ENCODE measurements at regions not wholly inside any gene's neighbourhood (a gene's known extent, or its start where the extent isn't known, plus 50 kb on each side); places are given as distances from the start of the nearest gene placed in this dataset.

DNA sequence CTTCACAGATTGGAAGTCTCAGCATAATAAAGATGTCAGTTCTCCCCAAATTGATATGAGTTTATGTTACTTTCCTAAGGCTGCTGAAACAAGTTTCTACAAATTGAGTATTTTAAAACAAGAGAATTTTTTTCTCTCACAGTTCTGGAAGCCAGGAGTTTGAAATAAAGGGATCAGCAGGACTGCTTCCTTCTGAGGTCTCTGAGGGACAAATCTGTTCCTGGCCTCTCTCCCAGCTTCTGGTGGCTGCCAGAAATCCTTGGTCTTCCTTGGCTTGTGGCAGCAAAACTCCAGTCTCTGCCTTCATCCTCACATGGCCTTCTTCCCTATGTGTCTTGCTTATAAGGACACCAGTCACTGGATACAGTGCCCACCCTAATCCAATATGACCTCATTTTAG is 136.1 kb downstream of the TFAP2A start:
- Mint-ChIP-seq H3K27me3 (no peaks in the 10 kb centered on the region), H3K4me3 (no peak overlapping the region)
- POLR2A ChIA-PET: no interaction called here

DNA sequence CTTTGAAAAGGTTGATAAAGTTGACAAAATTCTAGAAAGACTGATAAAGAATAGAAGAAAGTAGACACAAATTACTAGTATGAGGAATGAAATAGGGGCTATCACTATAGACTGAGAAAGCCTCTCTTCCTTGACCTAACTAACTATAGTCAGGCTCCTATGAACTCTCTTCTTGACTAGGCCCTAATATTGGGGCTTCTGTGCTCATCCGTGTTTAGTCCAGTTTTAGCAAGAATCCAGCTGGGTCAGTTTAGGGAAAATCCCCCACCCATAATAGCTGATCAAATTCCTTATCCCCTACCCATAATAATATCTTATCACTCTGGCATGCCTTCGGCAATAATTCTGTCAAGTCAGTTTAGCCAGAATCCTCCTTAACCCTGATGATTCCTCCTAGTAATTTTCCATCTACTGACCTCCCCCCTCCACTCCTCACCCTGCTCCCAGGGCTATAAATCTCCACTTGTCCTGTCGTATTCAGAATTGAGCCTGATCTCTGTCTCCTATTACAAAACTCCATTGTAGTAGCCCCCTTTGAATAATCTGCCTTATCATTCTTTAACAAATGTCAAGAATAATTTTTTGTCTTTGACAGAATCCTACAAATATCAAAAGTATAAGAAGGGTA is 138.1 kb downstream of the TFAP2A start:
- no peak for ATAC-seq (ENCODE audit: low read depth)

More for the DNA sequence above, 136.1 kb downstream of the TFAP2A start:
- ATAC-seq (ENCODE audit: low read depth) (no peak), DNase-seq (no peak)
- H3K27ac Mint-ChIP-seq: no peak overlapping the region
- H3K4me1 Mint-ChIP-seq: no peaks in the 10 kb centered on the region
- H3K9me3 Mint-ChIP-seq: peaks cover 3% of the 10 kb centered on the region
- no peaks in the 10 kb centered on the region for H3K36me3 Mint-ChIP-seq

DNA sequence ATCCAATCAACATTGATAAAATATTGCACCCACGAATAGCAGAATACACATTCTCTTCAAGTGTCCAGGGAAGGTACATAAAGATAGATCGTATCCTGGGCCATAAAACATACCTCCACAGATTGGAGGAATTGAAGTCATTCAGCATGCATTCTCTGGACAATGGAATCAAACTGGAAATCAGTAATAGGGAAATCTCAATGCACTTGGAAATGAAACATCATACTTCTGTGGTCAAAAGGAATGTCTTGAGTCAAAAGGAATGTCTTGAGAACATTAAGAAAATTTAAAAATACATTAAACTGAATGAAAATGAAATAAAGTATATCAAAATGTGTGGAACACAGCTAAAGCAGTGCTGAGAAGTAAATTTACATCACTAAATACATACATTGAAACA is 138.8 kb downstream of the TFAP2A start:
- Mint-ChIP-seq H3K27me3 (no peaks in the 10 kb centered on the region), H3K36me3 (no peaks in the 10 kb centered on the region), H3K9me3 (peaks cover 3% of the 10 kb centered on the region), H3K4me1 (no peaks in the 10 kb centered on the region), H3K4me3 (no peak overlapping the region), H3K27ac (no peak overlapping the region)
- POLR2A ChIA-PET: no interaction called here
- no peak for ATAC-seq (ENCODE audit: low read depth)
- DNase-seq: no peak

More for the DNA sequence above, 138.1 kb downstream of the TFAP2A start:
- POLR2A ChIA-PET: no interaction called here
- peaks cover 3% of the 10 kb centered on the region for H3K9me3 Mint-ChIP-seq
- no peaks in the 10 kb centered on the region for H3K36me3 Mint-ChIP-seq
- H3K4me3 Mint-ChIP-seq: no peak overlapping the region
- H3K27ac Mint-ChIP-seq: no peak overlapping the region
- no peak for DNase-seq
- H3K4me1 Mint-ChIP-seq: no peaks in the 10 kb centered on the region
- no peaks in the 10 kb centered on the region for H3K27me3 Mint-ChIP-seq

GRCh38 chr6:10272591-10272990 is 142.3 kb downstream of the TFAP2A start:
- no peak for DNase-seq
- H3K27ac Mint-ChIP-seq: no peak overlapping the region
- H3K9me3 Mint-ChIP-seq: no peaks in the 10 kb centered on the region
- H3K4me1 Mint-ChIP-seq: no peaks in the 10 kb centered on the region
- POLR2A ChIA-PET: no interaction called here
- H3K27me3 Mint-ChIP-seq: peaks cover 6% of the 10 kb centered on the region
- no peak for ATAC-seq (ENCODE audit: low read depth)
- no peaks in the 10 kb centered on the region for H3K36me3 Mint-ChIP-seq
- H3K4me3 Mint-ChIP-seq: no peak overlapping the region

DNA sequence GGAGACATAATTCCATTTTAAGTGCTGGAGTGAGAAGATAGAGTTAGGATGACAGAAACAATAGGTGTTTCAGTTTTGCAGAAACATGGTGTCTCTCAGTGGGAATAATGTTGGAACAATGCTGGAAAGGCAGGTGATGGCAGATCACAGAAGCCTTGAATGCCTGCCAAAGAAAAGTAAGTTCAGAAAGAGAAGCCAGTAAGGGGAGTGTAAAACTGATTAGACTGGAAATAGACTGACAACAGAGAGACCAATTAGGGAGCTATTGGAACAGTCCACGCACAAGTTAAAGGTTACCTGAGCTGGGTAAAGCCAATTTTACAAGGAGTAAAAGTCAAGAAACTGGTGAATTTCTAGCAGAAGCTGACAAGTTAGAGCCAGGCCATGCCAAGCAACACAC is 142.9 kb downstream of the TFAP2A start:
- Mint-ChIP-seq H3K4me1 (no peaks in the 10 kb centered on the region), H3K36me3 (no peaks in the 10 kb centered on the region), H3K27me3 (peaks cover 6% of the 10 kb centered on the region), H3K4me3 (no peak overlapping the region), H3K27ac (no peak overlapping the region), H3K9me3 (no peaks in the 10 kb centered on the region)
- POLR2A ChIA-PET: no interaction called here
- DNase-seq (no peak), ATAC-seq (ENCODE audit: low read depth) (no peak)

GRCh38 chr6:10269814-10270472 is 144.9 kb downstream of the TFAP2A start:
- peaks cover 1% of the 10 kb centered on the region for H3K9me3 Mint-ChIP-seq
- no peak overlapping the region for H3K4me3 Mint-ChIP-seq
- H3K4me1 Mint-ChIP-seq: no peaks in the 10 kb centered on the region
- H3K27me3 Mint-ChIP-seq: peaks cover 8% of the 10 kb centered on the region
- ATAC-seq (ENCODE audit: low read depth) (no peak), DNase-seq (no peak)
- POLR2A ChIA-PET: no interaction called here
- H3K27ac Mint-ChIP-seq: no peak overlapping the region
- H3K36me3 Mint-ChIP-seq: no peaks in the 10 kb centered on the region

DNA sequence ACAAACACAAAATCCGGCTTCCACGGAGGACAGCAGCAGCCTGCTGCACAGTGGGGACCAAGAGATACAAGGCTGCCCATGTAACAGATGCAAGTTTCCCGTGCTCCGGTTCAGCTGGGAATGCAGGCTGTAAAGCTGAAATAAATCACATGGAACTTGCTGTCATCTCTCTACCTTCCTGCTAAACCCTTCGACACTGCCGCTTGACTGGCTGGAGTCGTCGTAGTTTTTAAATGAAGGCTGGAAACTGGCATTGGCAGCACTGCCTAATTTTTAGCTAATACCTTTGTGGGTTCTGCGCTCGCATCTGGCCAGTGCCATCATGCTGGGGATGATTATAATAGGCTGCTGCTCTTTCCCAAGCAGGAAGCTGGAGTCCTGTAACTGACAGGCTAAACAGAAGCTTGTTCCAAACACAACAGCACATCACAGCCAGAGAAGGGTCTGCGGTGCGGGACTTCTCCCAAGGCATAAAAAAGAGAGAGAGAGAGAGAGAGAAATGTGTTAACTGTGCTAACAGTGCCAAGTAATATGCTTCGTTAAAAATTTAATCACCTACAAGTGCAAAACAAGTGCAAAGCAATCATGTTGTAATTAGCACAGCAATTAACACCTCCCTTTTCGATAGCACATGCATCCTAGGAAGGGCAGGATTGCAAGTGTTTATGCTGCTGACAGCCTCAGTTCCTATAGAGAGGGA is 146.1 kb downstream of the TFAP2A start:
- POLR2A ChIA-PET: no interaction called here
- H3K27me3 Mint-ChIP-seq: peaks cover 8% of the 10 kb centered on the region
- H3K4me3 Mint-ChIP-seq: no peak overlapping the region
- DNase-seq (no peak), ATAC-seq (ENCODE audit: low read depth) (no peak)
- no peak overlapping the region for H3K27ac Mint-ChIP-seq
- no peaks in the 10 kb centered on the region for H3K36me3 Mint-ChIP-seq
- peaks cover 1% of the 10 kb centered on the region for H3K9me3 Mint-ChIP-seq
- no peaks in the 10 kb centered on the region for H3K4me1 Mint-ChIP-seq

DNA sequence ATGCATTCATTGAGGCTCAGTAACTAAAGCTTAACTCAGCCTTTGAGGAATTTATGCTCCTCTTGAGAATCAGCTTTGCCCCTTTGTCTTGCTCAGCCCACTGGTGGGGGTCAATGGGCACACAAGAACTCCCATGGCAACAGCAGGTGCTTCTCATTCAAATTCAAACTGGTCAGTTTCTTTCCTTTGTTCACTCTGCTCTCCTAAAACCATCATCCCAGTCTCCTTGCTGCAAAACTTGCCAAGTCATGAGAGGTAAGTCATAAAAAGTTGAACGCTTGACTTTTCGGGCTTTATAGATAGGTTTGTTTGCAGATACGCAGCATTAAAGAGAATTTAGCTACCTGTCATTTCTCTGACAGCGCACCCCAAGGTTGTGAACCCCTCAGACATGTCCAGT is 146.8 kb downstream of the TFAP2A start:
- POLR2A ChIA-PET: no interaction called here
- Mint-ChIP-seq H3K27me3 (peaks cover 8% of the 10 kb centered on the region), H3K27ac (no peak overlapping the region), H3K4me1 (no peaks in the 10 kb centered on the region), H3K4me3 (no peak overlapping the region), H3K36me3 (no peaks in the 10 kb centered on the region), H3K9me3 (peaks cover 1% of the 10 kb centered on the region)
- DNase-seq (no peak), ATAC-seq (ENCODE audit: low read depth) (no peak)

DNA sequence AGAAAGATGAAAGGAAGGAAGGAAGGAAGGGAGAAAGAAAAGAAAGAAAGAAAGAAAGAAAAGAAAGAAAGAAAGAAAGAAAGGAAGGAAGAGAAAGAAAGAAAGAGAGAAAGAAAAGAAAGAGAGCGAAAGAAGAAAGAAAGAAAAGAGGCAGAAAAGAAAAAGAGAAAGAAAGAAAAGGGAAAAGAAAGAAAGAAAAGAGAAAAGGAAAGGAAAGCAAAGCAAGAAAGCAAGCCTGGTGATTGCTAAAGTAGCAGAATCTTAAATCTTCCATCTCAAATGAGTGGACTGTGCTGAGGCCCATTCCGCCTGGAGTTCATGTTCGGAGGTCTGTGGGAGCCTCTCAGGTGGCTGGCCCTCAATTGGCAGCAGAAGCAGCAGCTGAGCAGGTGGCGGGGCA is 148.4 kb downstream of the TFAP2A start:
- H3K4me3 Mint-ChIP-seq: no peak overlapping the region
- no peaks in the 10 kb centered on the region for H3K36me3 Mint-ChIP-seq
- H3K9me3 Mint-ChIP-seq: peaks cover 1% of the 10 kb centered on the region
- no peak overlapping the region for H3K27ac Mint-ChIP-seq
- peaks cover 8% of the 10 kb centered on the region for H3K27me3 Mint-ChIP-seq
- POLR2A ChIA-PET: no interaction called here
- ATAC-seq (ENCODE audit: low read depth) (no peak), DNase-seq (no peak)
- no peaks in the 10 kb centered on the region for H3K4me1 Mint-ChIP-seq

DNA sequence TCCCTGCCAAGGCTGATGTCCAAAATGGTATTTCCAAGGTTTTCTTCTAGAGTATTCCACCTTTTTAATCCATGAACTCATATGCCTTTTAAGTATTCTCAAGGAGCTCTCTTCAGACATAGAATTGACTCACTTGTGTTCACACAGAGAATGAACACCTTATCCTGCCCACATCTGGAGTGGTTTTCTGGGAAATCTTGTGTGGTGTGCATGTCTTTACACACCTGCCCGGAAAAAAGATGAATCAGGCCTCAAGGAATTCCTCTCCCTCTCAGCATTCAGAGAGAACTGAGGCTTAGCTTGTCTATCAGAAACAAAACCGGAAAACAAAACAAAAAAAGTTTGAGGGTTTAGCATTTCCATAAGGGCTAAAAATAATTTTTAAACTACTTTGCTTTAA is 148.8 kb downstream of the TFAP2A start:
- Mint-ChIP-seq H3K9me3 (peaks cover 1% of the 10 kb centered on the region), H3K4me1 (no peaks in the 10 kb centered on the region), H3K36me3 (no peaks in the 10 kb centered on the region), H3K4me3 (no peak overlapping the region), H3K27ac (no peak overlapping the region), H3K27me3 (peaks cover 8% of the 10 kb centered on the region)
- ATAC-seq (ENCODE audit: low read depth) (no peak), DNase-seq (no peak)
- POLR2A ChIA-PET: no interaction called here

DNA sequence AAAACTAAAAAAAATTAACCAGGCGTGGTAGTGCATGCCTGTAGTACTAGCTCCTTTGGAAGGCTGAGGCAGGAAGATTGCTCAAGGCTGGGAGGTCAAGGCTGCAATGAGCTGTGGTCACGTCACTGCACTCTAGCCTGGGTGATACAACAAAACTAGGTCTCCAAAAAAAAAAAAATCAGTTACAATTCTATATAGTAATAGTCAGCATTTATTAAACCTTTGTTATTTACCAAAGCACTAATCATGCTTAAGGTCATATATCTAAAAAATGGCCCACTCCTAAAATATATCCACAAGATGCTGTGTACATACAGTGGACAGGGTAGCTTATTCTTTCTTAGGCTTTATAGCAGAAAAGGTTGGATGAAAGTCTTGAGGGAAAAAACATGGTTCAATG is 152.4 kb downstream of the TFAP2A start:
- ATAC-seq (ENCODE audit: low read depth) (no peak), DNase-seq (no peak)
- Mint-ChIP-seq H3K9me3 (peaks cover 1% of the 10 kb centered on the region), H3K36me3 (no peaks in the 10 kb centered on the region), H3K27me3 (peaks cover 2% of the 10 kb centered on the region), H3K27ac (no peak overlapping the region), H3K4me3 (no peak overlapping the region), H3K4me1 (no peaks in the 10 kb centered on the region)
- POLR2A ChIA-PET: no interaction called here

GRCh38 chr6:10259671-10260070 is 155.2 kb downstream of the TFAP2A start:
- POLR2A ChIA-PET: no interaction called here
- ATAC-seq (ENCODE audit: low read depth) (no peak), DNase-seq (no peak)
- no peaks in the 10 kb centered on the region for H3K36me3 Mint-ChIP-seq
- H3K27me3 Mint-ChIP-seq: no peaks in the 10 kb centered on the region
- no peak overlapping the region for H3K27ac Mint-ChIP-seq
- no peaks in the 10 kb centered on the region for H3K4me1 Mint-ChIP-seq
- H3K9me3 Mint-ChIP-seq: peaks cover 1% of the 10 kb centered on the region
- no peak overlapping the region for H3K4me3 Mint-ChIP-seq

DNA sequence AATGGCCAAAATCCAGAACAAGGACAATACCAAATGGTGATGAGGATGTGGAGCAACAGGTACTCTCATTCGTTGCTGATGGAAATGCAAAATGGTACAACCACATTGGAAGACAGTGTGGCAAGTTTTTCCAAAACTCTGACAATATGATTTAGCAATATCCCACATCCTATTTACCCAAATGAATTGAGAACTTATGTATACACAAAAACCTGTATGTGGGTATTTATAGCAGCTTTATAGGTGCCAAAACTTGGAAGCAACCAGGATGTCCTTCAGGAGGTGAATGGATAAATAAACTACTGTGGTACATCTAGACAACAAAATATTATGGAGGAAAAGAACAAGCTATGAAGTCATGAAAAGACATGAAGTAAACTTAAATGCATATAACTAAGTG is 156.5 kb downstream of the TFAP2A start:
- ATAC-seq (ENCODE audit: low read depth) (no peak), DNase-seq (no peak)
- no peaks in the 10 kb centered on the region for H3K4me1 Mint-ChIP-seq
- H3K27me3 Mint-ChIP-seq: no peaks in the 10 kb centered on the region
- peaks cover 1% of the 10 kb centered on the region for H3K9me3 Mint-ChIP-seq
- no peak overlapping the region for H3K4me3 Mint-ChIP-seq
- POLR2A ChIA-PET: no interaction called here
- H3K36me3 Mint-ChIP-seq: no peaks in the 10 kb centered on the region
- H3K27ac Mint-ChIP-seq: no peak overlapping the region

GRCh38 chr6:10256113-10256690 is 158.7 kb downstream of the TFAP2A start:
- H3K4me1 Mint-ChIP-seq: no peaks in the 10 kb centered on the region
- ATAC-seq (ENCODE audit: low read depth): no peak
- H3K4me3 Mint-ChIP-seq: no peak overlapping the region
- no peaks in the 10 kb centered on the region for H3K27me3 Mint-ChIP-seq
- POLR2A ChIA-PET: no interaction called here
- H3K27ac Mint-ChIP-seq: no peak overlapping the region
- H3K9me3 Mint-ChIP-seq: peaks cover 1% of the 10 kb centered on the region
- no peaks in the 10 kb centered on the region for H3K36me3 Mint-ChIP-seq
- no peak for DNase-seq
